A673 (cell line): ENCODE measurements at regions not wholly inside any gene's neighbourhood (a gene's known extent, or its start where the extent isn't known, plus 50 kb on each side); places are given as distances from the start of the nearest gene placed in this dataset.

ENCODE experiments used
- BruUV-seq: library from RNA; stranded (reverse); fragments of 400-500 nt; replicated peaks from 2 replicates; lab custom pipeline; 2021; lab: Mats Ljungman, UMichigan
- CTCF ChIA-PET: fragments of 300-600 bp; sonication (Branson Sonifier 250); formaldehyde crosslinking; loops from one replicate; lab custom pipeline; 2022; ENCODE audit warnings: antibody characterized with exemption; lab: Charles Lee
- POLR2A ChIA-PET: fragments of 300-600 bp; sonication (Branson Sonifier 250); formaldehyde crosslinking; loops from one replicate; lab custom pipeline; 2022; ENCODE audit warnings: antibody characterized with exemption; ENCODE audit not compliant: low non-redundant PET; lab: Charles Lee
- DNase-seq: peaks from one replicate; pipeline ENCODE4 v3.0.0-alpha.2; 2015; ENCODE audit warnings: low spot score
- H3K27ac ChIP-seq: fragments of 200-600 bp; sonication (generic); 2 replicates; pipeline ENCODE4 v1.5.1; 2016; ENCODE audit warnings: mixed run types, low read depth, mild to moderate bottlenecking, mixed read lengths, antibody characterized with exemption, low read length; ENCODE audit not compliant: poor library complexity, severe bottlenecking
- H3K27me3 ChIP-seq: fragments of 200-600 bp; sonication (generic); replicated peaks from 2 replicates; pipeline ENCODE4 v1.6.1; 2017; ENCODE audit warnings: mixed run types, low read depth, mild to moderate bottlenecking, mixed read lengths, antibody characterized with exemption, low read length; ENCODE audit not compliant: insufficient read depth, poor library complexity
- H3K36me3 ChIP-seq: fragments of 200-600 bp; sonication (generic); 2 replicates; pipeline ENCODE4 v1.6.1; 2016; ENCODE audit warnings: mixed run types, mild to moderate bottlenecking, mixed read lengths, antibody characterized with exemption, low read length; ENCODE audit not compliant: insufficient read depth, poor library complexity, severe bottlenecking
- H3K4me1 ChIP-seq: fragments of 200-600 bp; sonication (generic); 2 replicates; pipeline ENCODE4 v1.6.1; 2017; ENCODE audit warnings: mixed run types, mild to moderate bottlenecking, mixed read lengths, antibody characterized with exemption, low read length; ENCODE audit not compliant: insufficient read depth, poor library complexity, severe bottlenecking
- H3K4me3 ChIP-seq: fragments of 200-600 bp; sonication (generic); 2 replicates; pipeline ENCODE4 v1.5.1; 2016; ENCODE audit warnings: low read depth, mixed run types, mild to moderate bottlenecking, mixed read lengths, low read length; ENCODE audit not compliant: poor library complexity, severe bottlenecking
- H3K9me3 ChIP-seq: fragments of 200-600 bp; sonication (generic); 2 replicates; pipeline ENCODE4 v1.6.1; 2016; ENCODE audit warnings: mixed run types, low read depth, mild to moderate bottlenecking, mixed read lengths, antibody characterized with exemption, low read length; ENCODE audit not compliant: poor library complexity, severe bottlenecking
- EZH2 ChIP-seq: fragments of 200-600 bp; sonication (generic); IDR thresholded peaks from 2 replicates; pipeline ENCODE4 v1.6.1; 2017; ENCODE audit warnings: borderline replicate concordance, low read depth, mild to moderate bottlenecking, mixed read lengths, antibody characterized with exemption, low read length; ENCODE audit not compliant: poor library complexity, severe bottlenecking
- intact Hi-C: fragments of 100-400 bp; cut with micrococcal nuclease; formaldehyde crosslinking; loops from one replicate; pipeline ENCODE4 v1.10.0; 2022; ENCODE audit not compliant: unreplicated experiment
- TF ChIP-seq, protein P1 (sequence below): fragments of 300-800, 200-600 bp; sonication (generic); conservative IDR thresholded peaks from 2 replicates; pipeline ENCODE4 v1.5.1; 2017; ENCODE audit warnings: low read depth, mild to moderate bottlenecking, antibody characterized with exemption, low read length, moderate library complexity, mixed read lengths

DNA sequence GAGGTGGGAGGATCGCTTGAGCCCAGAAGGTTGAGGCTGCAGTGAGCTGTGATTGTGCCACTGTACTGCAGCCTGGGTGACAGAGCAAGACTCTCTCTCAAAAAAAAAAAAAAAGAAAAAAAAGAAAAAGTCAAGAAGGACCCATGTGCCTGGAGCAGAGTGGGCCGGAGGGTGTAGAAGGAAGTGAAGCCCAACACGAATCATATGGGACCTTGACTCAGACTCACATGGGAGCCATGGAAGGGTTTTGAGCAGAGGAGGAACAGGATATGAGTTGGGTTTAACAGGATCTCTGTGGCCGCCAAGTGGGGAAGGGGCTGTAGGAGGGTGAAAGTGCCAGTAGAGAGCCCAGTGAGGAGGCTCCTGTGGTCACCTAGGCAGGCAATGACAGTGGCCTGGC is 165.4 kb downstream of the PHETA1 start:
- intact Hi-C loops: no loop called here
- CTCF ChIA-PET: no interaction called here
- no TSS peak for BruUV-seq
- no peak for DNase-seq
- Histone ChIP-seq H3K27ac (no peak overlapping the region), H3K4me3 (no peak overlapping the region), H3K36me3 (no peaks in the 10 kb centered on the region), H3K27me3 (peaks cover 3% of the 10 kb centered on the region), H3K4me1 (no peaks in the 10 kb centered on the region), H3K9me3 (no peaks in the 10 kb centered on the region)
- TF ChIP-seq, protein P1, sequence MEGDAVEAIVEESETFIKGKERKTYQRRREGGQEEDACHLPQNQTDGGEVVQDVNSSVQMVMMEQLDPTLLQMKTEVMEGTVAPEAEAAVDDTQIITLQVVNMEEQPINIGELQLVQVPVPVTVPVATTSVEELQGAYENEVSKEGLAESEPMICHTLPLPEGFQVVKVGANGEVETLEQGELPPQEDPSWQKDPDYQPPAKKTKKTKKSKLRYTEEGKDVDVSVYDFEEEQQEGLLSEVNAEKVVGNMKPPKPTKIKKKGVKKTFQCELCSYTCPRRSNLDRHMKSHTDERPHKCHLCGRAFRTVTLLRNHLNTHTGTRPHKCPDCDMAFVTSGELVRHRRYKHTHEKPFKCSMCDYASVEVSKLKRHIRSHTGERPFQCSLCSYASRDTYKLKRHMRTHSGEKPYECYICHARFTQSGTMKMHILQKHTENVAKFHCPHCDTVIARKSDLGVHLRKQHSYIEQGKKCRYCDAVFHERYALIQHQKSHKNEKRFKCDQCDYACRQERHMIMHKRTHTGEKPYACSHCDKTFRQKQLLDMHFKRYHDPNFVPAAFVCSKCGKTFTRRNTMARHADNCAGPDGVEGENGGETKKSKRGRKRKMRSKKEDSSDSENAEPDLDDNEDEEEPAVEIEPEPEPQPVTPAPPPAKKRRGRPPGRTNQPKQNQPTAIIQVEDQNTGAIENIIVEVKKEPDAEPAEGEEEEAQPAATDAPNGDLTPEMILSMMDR: no peak
- TF ChIP-seq EZH2: no peak
- POLR2A ChIA-PET: no interaction called here

DNA sequence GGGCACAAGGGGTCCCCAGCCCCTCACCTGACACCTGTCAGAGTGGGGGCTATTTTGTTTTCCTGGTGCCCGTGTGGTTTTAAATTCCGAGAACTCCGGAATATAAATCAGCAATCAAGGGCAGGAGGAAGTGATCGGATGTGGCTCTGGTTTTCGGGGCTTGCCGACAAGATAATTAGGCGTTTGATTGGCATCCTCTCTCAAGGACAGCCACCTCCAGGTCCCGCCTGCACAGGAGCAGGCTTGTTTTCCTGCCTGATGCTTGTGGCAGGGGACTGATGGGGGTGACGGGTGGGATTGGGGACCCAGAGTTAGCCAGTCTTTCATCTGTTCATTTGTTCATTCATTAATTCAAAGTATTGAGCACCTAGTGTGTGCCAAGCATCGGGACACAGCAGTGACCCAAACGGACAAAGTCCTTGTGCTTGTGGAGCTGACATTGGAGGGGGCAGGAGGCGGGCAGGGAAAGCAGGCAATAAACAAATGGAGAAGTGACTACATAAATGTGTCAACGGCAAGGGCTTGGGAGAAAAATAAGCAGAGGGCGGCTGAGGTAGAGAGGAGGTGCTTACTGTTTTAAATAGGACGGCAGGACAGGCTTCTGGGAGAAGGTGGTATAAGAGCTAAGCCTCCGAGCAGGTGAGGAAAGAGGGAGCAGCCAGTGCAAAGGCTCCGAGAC is 166.5 kb downstream of the PHETA1 start:
- Histone ChIP-seq H3K9me3 (no peaks in the 10 kb centered on the region), H3K4me1 (no peaks in the 10 kb centered on the region), H3K27me3 (no peaks in the 10 kb centered on the region), H3K27ac (no peak overlapping the region), H3K4me3 (no peak overlapping the region), H3K36me3 (no peaks in the 10 kb centered on the region)
- intact Hi-C loops: no loop called here
- POLR2A ChIA-PET: no interaction called here
- BruUV-seq: no TSS peak
- no peak for DNase-seq
- CTCF ChIA-PET: no interaction called here
- TF ChIP-seq, protein P1: no peak
- no peak for TF ChIP-seq EZH2

DNA sequence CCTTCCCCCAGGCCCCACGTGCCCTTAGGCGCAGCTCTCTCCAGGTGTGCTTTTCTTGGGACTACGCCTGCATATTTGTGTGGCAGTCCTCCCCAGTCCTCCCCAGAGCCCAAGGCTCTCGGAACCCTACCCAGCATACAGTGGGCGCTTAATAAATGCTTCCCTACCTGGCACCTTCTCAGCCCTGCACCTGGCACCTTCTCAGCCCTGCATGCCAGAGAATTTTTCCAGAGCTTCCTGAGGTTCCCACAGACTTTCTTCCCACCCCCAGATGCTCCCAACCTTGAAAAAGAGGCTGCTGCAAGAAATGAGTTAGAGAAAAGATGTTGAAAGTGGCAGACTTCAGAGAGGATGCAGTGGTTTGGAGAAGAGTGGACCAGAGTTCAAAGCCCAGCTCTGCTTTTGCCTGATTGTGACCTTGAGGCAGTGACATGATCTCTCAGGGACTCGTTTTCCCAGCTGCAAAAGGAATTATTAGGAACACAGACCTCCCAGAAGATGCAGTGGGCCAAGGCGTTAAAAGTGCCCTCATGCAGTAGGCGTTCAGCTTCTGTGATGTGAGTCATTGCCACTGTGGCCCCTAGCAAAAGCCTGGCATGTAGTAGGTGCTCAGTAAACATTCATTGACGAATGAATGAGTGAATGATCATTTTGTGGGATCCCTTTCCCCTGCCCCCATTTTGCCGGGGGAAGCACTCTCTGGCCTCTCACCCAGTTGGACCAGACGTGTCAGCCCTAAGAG is 167.2 kb downstream of the PHETA1 start:
- POLR2A ChIA-PET: no interaction called here
- H3K9me3 ChIP-seq: no peaks in the 10 kb centered on the region
- H3K36me3 ChIP-seq: no peaks in the 10 kb centered on the region
- intact Hi-C loops: no loop called here
- no peak for DNase-seq
- no peak overlapping the region for H3K4me3 ChIP-seq
- no peaks in the 10 kb centered on the region for H3K4me1 ChIP-seq
- CTCF ChIA-PET: no interaction called here
- no peak overlapping the region for H3K27ac ChIP-seq
- TF ChIP-seq EZH2: no peak
- TF ChIP-seq, protein P1: no peak
- BruUV-seq: no TSS peak
- H3K27me3 ChIP-seq: no peaks in the 10 kb centered on the region
